ENCODE measurements at regions not wholly inside any gene's neighbourhood (a gene's known extent, or its start where the extent isn't known, plus 50 kb on each side); places are given as distances from the start of the nearest gene placed in this dataset.

DNA sequence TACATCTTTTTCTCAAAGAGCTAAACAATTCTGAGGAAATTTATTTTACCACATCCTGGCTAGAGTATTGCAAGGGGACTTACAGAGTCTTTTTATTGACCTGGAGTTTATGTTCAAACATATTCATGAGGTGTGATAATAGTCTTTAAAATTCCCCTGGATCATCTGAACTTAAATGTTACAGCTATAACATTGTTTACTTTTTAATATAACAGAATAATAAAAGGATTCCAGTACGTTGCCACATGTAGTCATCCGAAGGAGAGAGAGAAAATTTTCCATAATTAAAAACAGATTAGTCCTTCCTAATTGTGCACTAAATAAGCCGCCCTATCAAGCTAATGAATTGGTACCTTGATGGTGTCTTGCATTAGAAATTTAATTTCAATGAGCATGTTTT is 765.4 kb upstream of the MAP3K7 start:
- H3K9me2 ChIP-seq (ENCODE audit: insufficient read depth, low read length): no peaks in the 10 kb centered on the region
- no peaks in the 10 kb centered on the region for H3K9me3 ChIP-seq (ENCODE audit: low read length)
- H2AFZ ChIP-seq (ENCODE audit: low read depth, low read length): no peak overlapping the region
- H3K36me3 ChIP-seq (ENCODE audit: insufficient read depth, low read length): no peaks in the 10 kb centered on the region
- no peak overlapping the region for H3K27ac ChIP-seq (ENCODE audit: low read length)
- no peaks in the 10 kb centered on the region for H3K27me3 ChIP-seq (ENCODE audit: insufficient read depth, low read depth, low read length)
- H4K20me1 ChIP-seq (ENCODE audit: insufficient read depth): no peaks in the 10 kb centered on the region
- H3F3A ChIP-seq (ENCODE audit: insufficient read depth, low read length, poor library complexity, severe bottlenecking): no peaks in the 10 kb centered on the region
- no peaks in the 10 kb centered on the region for H3K79me2 ChIP-seq (replicated peaks; ENCODE audit: insufficient read depth, low read length)
- no peak overlapping the region for H3K4me2 ChIP-seq (ENCODE audit: low read length)
- no peak for TF ChIP-seq RAD21 (conservative IDR thresholded peaks at IDR 0.05)
- TF ChIP-seq, protein P1, sequence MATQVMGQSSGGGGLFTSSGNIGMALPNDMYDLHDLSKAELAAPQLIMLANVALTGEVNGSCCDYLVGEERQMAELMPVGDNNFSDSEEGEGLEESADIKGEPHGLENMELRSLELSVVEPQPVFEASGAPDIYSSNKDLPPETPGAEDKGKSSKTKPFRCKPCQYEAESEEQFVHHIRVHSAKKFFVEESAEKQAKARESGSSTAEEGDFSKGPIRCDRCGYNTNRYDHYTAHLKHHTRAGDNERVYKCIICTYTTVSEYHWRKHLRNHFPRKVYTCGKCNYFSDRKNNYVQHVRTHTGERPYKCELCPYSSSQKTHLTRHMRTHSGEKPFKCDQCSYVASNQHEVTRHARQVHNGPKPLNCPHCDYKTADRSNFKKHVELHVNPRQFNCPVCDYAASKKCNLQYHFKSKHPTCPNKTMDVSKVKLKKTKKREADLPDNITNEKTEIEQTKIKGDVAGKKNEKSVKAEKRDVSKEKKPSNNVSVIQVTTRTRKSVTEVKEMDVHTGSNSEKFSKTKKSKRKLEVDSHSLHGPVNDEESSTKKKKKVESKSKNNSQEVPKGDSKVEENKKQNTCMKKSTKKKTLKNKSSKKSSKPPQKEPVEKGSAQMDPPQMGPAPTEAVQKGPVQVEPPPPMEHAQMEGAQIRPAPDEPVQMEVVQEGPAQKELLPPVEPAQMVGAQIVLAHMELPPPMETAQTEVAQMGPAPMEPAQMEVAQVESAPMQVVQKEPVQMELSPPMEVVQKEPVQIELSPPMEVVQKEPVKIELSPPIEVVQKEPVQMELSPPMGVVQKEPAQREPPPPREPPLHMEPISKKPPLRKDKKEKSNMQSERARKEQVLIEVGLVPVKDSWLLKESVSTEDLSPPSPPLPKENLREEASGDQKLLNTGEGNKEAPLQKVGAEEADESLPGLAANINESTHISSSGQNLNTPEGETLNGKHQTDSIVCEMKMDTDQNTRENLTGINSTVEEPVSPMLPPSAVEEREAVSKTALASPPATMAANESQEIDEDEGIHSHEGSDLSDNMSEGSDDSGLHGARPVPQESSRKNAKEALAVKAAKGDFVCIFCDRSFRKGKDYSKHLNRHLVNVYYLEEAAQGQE (IDR thresholded peaks at IDR 0.05; ENCODE audit: borderline replicate concordance): no peak
- TF ChIP-seq, protein P2, sequence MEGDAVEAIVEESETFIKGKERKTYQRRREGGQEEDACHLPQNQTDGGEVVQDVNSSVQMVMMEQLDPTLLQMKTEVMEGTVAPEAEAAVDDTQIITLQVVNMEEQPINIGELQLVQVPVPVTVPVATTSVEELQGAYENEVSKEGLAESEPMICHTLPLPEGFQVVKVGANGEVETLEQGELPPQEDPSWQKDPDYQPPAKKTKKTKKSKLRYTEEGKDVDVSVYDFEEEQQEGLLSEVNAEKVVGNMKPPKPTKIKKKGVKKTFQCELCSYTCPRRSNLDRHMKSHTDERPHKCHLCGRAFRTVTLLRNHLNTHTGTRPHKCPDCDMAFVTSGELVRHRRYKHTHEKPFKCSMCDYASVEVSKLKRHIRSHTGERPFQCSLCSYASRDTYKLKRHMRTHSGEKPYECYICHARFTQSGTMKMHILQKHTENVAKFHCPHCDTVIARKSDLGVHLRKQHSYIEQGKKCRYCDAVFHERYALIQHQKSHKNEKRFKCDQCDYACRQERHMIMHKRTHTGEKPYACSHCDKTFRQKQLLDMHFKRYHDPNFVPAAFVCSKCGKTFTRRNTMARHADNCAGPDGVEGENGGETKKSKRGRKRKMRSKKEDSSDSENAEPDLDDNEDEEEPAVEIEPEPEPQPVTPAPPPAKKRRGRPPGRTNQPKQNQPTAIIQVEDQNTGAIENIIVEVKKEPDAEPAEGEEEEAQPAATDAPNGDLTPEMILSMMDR (IDR thresholded peaks at IDR 0.05; ENCODE audit: poor library complexity, severe bottlenecking): no peak
- no peak for TF ChIP-seq MXI1 (conservative IDR thresholded peaks at IDR 0.05; ENCODE audit: poor library complexity, severe bottlenecking)
- TF ChIP-seq POLR2AphosphoS5 (IDR thresholded peaks at IDR 0.05): no peak
- TF ChIP-seq EP300 (conservative IDR thresholded peaks at IDR 0.05; ENCODE audit: poor library complexity, severe bottlenecking): no peak
- TF ChIP-seq EZH2 (IDR thresholded peaks at IDR 0.05; ENCODE audit: borderline replicate concordance, insufficient read depth, low read length, poor library complexity, severe bottlenecking): no peak
- no peak for TF ChIP-seq TAF1 (IDR thresholded peaks at IDR 0.05; ENCODE audit: low read depth)
- no peak for TF ChIP-seq SMC3 (conservative IDR thresholded peaks at IDR 0.05; ENCODE audit: poor library complexity)
- H3K9ac ChIP-seq (ENCODE audit: low read length): no peak overlapping the region
- H3K4me3 ChIP-seq (ENCODE audit: low read length): no peak overlapping the region

DNA sequence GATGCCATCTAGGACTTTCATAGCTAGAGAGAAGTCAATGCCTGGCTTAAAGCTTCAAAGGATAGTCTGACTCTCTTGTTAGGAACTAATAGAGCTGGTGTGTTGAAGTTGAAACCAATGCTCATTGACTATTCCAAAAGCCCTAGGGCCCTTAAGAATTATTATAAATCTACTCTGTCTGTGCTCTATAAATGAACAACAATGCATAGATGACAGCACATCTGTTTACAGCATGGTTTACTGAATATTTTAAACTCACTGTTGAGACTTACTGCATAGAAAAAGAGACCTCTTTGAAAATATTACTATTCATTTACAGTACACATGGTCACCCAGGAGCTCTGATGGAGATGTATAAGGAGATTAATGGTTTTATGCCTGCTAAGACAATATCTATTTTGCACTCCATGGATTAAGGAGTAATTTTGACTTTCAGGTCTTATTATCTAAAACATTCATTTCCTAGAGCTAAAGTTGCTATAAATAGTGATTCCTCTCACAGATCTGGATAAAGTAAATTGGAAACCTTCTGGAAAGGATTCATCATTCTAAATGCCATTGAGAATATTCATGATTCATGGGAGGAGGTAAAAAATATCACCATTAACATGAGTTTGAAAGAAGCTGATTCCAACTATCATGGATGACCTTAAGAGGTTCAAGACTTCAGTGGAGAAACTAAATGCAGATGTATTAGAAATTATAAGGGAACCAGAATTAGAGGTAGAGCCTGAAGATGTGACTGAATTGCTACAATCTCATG is 763.5 kb upstream of the MAP3K7 start:
- H3K9me3 ChIP-seq (ENCODE audit: low read length): no peaks in the 10 kb centered on the region
- H3K36me3 ChIP-seq (ENCODE audit: insufficient read depth, low read length): no peaks in the 10 kb centered on the region
- no peaks in the 10 kb centered on the region for H3K79me2 ChIP-seq (replicated peaks; ENCODE audit: insufficient read depth, low read length)
- no peak overlapping the region for H2AFZ ChIP-seq (ENCODE audit: low read depth, low read length)
- H3K9ac ChIP-seq (ENCODE audit: low read length): no peak overlapping the region
- no peaks in the 10 kb centered on the region for H3K27me3 ChIP-seq (ENCODE audit: insufficient read depth, low read depth, low read length)
- no peaks in the 10 kb centered on the region for H3K9me2 ChIP-seq (ENCODE audit: insufficient read depth, low read length)
- H3K4me3 ChIP-seq (ENCODE audit: low read length): no peak overlapping the region
- no peaks in the 10 kb centered on the region for H3F3A ChIP-seq (ENCODE audit: insufficient read depth, low read length, poor library complexity, severe bottlenecking)
- no peak overlapping the region for H3K27ac ChIP-seq (ENCODE audit: low read length)
- H4K20me1 ChIP-seq (ENCODE audit: insufficient read depth): no peaks in the 10 kb centered on the region
- no peak overlapping the region for H3K4me2 ChIP-seq (ENCODE audit: low read length)
- no peak for TF ChIP-seq SMC3 (conservative IDR thresholded peaks at IDR 0.05; ENCODE audit: poor library complexity)
- TF ChIP-seq POLR2AphosphoS5 (IDR thresholded peaks at IDR 0.05): no peak
- TF ChIP-seq RAD21 (conservative IDR thresholded peaks at IDR 0.05): no peak
- TF ChIP-seq EZH2 (IDR thresholded peaks at IDR 0.05; ENCODE audit: borderline replicate concordance, insufficient read depth, low read length, poor library complexity, severe bottlenecking): no peak
